Left colon (tissue), 2 donors: ENCODE measurements at regions not wholly inside any gene's neighbourhood (a gene's known extent, or its start where the extent isn't known, plus 50 kb on each side); places are given as distances from the start of the nearest gene placed in this dataset.

Experiments used
- ATAC-seq: fragments of 200-7000 bp; cut with Tn5 transposase; one replicate; pipeline ENCODE4 v1.9.1; 2020; ENCODE audit warnings: mild to moderate bottlenecking, moderate library complexity
- DNase-seq, 2 donors: peaks; one replicate each; pipeline ENCODE4 v3.0.0-alpha.2; 2020
- intact Hi-C, 2 donors: fragments of 100-400 bp; cut with DNase I in 1 of 2; cut with micrococcal nuclease in 1 of 2; formaldehyde crosslinking; loops; one replicate each; pipeline versions ENCODE4 v1.11.2 to v1.14.0; 2022; cut with DNase I, micrococcal nuclease
- donor health status: DM: no; HTN: no; CAD: no.
- donor health status: DM: yes; HTN: yes; CAD: no.

DNA sequence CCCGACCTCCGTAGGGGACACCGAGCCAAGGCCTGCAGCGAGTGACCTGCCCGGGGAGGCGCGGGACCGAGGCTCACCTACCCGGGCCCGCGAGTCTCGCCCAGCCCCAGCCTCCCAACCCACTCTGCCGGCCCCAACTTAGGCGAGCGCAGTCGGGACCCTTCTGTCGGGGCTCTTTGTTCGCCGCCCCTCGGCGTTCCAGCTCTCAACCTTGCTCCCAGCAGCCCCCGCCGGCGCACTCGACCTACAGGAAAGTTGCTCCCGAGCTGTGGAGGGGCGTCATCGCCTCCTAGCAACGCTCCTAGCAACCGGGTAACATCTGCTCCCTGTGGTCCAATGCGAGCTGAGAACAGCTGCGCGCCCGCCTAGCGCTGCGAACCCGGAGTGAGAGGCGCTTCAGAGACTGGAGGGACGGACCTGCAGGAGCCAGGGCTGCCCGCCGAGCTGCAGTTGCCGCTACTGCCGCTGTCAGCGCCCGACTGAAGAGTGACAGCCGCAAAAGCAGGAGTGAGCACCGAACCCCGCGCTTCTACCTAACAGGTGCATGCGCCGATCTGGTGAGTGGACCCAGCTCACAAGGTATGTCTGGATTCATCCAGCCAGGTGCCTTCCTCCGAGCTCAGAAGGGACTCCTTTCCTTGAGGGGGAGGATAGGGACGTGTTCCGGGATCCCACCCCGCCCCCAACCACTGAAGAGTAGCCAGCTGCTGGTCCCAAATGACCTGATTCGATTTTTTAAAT, 355.0 kb downstream of the SNAPC1 start:
- DNase-seq (peak; percentile 31 to 62), ATAC-seq (peak; percentile 56)
- intact Hi-C loops: no loop called here

DNA sequence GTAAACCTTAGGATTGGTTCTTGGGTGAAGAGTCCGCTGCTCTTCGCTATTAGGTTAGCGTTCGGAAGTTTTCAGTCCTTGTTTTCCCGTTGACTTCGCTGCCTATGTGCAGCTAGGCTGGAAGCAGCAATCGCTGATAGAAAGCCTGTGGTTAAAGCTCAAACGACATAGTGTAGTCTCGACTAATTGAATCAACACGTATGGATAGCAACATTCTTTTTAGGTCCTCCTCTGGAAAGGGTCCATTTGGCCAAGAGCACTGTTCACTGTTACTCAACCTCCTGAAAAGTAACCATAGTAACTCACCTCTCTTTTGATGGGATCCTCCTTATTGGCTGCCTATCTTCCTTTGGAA, 355.5 kb downstream of the SNAPC1 start:
- ATAC-seq (no peak), DNase-seq (no peak)
- intact Hi-C loops: no loop called here

DNA sequence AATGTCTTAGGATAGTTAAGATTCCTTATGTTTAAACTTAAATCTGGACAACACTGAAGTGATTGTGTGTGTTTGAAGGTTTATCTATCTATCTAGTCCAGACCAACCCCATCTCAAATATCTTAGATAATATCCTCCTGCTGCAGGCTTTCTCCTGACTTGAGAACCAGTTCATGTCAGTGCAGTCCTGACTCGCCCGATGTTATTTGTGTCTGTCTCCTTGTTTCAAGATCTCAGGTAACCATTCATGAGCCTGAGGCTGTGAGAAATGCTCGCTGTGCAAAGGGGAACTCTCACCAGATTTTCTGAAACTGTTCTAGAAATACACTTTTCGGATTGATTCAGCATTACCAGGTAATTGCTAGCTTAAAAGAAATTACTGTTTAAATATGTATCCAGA, 356.2 kb downstream of the SNAPC1 start:
- intact Hi-C loops: no loop called here

DNA sequence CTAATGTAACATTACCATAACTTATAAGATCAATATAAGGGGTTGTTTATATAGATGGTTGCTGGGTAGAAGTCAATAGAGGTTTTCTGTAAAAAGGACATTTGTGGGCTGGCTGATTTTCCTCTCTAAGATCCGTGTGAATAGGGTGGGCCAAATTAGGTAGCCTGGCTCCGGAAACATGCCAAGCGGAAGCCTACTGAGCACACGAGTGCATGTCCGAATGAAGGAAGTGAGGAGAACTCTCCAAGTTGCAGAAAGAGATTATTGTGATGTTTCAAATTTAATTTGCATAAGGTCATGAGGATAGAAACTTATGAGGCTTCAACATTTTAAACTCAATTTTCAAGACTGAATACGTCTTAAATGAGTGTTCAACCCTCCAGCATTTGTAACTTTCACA, 356.7 kb downstream of the SNAPC1 start:
- DNase-seq: no peak
- intact Hi-C loops: no loop called here

More for the DNA sequence above, 356.2 kb downstream of the SNAPC1 start:
- no peak for ATAC-seq
- DNase-seq: no peak

DNA sequence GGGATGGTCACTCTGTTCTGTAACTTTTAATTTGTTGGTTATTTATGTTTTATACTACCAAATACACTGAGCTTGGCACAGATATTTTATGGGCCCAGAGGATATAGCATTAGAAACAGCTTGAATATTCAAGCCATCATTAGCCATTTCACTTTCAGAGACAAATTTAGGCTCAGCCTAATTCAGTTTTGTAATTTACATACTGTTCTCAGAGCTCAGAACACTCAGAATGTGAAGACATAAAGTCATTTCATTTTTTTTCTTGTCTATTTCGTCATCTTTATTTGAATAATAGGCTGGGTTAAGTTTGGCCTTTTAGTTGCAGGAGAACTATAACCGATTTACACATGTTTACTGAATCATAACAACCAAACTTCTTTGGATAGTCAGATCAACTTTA, 361.7 kb downstream of the SNAPC1 start:
- intact Hi-C loops: no loop called here
- DNase-seq (no peak), ATAC-seq (no peak)

More for the DNA sequence above, 356.7 kb downstream of the SNAPC1 start:
- ATAC-seq: no peak

DNA sequence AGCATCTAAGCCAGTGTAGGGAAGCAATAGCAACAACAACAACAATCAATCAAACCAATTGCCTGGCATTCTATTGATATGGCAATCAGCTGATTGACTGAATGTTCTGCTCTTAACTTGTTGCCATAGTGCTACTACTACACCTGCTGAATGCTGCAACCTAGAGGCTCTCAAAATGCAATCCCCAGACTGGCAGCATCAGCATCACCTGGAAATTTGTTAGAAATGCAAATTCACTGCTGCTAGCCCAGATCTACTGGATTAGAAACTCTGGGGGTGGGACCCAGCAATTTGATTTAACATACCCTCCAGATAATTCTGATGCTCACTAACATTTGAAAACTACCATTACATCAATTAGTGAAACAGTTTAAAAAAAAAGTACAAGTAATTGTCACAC, 363.6 kb downstream of the SNAPC1 start:
- no peak for ATAC-seq
- intact Hi-C loops: no loop called here
- no peak for DNase-seq

DNA sequence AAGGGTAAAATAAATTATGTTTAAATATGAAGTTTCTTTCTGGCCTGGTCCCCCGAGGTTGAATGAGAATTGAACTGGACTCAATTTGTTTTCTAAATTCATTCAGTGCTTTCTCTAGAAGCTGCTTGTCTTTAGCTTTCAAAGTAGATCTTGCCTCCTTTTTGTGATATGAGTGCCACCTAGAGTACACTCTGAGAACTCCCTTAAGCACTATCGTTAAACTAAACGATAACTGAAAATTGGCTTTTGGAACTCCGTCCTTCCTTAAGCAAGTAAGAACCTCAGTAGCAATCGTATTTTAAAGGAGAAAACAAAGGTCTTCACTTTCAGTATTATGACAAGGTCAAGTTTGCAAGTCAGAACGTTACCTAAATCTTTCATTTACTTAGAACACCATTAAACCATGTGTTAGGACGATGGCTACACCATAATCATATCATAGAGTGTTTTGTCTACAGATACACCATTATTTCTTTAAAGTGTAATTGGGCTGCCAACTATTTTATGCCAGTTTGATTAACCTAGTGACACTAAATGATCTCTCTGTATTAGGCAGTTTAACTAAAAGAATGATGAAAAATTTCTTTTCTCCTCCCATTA, 364.8 kb downstream of the SNAPC1 start:
- peak; percentile 70 for ATAC-seq
- no peak for DNase-seq
- intact Hi-C loops: no loop called here

DNA sequence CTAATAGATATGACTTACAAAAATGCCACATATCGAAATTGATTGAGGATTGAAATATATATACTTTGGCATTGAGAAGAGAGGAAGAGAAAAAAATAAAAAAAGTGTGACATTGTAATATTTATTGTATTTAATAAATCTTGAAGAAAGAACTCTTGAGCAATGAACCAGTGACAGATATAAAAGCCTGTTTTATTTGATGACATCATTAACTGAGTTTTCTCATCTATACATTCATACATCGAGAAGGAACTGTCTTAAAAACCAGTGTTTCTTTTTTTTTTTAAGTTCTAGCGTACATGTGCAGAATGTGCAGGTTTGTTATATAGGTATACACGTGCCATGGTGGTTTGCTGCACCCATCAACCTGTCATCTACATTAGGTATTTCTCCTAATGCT, 368.2 kb downstream of the SNAPC1 start:
- no peak for DNase-seq
- no peak for ATAC-seq
- intact Hi-C loops: no loop called here

DNA sequence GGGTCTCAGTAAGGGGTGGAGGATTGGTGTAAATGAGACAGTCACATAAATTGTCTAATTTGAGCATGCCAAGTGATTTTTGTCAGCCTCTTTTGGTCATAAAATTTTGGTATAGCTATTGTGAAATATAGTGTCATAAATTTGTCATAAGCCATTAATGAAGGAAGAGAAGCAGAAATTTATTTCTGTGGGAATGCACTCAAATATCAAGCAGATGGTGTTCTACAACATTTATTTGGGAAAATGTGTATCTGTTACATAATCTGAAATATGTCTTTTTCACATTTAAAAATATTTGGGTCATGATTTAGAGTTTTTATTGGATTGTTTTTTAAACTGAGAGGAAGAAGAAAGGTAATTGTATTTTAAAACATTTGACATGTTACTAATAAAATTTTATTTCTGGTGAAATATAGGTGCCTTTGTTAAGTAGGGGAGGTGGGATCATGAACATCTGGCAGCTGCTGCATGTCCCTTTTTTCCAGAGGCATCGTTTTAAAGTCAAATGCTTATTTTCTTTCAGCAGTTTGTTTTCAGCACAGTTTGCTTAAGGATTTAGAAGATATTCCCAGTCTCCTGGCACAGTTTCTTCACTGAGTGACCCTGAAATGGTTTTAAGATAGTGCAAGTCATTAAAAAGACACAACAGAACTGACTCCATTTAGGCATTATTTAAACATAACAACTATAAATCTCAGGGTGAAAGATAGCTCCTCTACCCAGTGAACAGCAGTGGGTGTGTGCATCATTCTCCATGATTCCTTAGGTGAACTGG, 371.7 kb downstream of the SNAPC1 start:
- DNase-seq (no peak), ATAC-seq (no peak)
- intact Hi-C loops: no loop called here

DNA sequence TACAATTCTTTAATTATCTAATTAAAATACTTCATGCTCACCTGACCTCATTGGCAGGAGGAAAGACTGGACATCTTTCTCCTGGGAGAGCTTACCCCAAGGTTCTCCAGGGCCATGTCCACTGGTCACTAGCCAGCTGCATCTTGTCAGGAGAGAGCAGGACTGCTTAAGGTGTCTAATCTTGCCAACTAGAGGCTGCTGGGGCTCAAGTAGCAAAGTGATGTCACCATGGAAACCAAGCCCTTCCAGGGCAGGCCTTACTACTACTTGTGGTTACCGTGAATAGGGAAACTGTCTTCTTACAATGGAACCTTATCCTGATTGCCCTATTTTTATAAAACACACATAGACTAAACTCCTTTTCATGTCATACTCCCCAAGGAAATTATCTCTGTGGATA, 376.4 kb downstream of the SNAPC1 start:
- ATAC-seq (no peak), DNase-seq (no peak)
- intact Hi-C loops: no loop called here

DNA sequence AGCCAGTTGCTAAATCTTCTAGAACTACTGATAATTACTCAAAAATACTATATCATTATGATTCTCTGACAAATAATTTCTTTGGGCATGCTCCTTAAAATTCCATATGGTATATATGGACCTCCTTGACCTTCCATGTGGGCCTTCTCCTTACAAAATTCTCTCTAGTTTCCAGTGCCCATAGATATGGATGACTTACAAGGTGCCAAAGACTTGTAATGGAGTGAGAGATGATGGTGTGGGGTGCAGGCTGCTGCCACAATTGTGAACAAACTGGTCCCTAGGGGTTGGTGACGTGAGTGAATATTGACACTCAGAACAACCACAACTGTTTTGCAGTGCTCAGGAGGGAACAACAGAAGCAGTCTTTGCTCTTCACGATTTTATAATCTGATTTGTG, 378.9 kb downstream of the SNAPC1 start:
- intact Hi-C loops: no loop called here

DNA sequence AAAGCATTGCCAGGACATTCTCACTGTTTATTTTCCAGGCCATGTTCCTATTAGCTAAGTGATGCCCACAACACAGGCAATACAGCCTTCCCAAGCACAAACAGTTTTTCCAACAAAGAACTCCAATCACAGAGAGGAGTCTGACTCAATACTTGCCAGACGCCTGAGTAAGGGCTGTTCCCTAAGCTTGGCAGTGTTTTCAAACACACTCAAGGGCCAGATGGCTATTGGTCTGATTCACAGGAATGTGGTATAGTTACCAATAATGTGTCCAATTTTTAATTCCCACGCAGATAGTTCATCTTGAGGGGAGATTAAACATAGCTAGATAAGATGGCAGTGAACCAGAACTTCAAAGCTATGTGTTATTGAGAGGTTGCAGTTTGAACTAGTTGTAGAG, 381.0 kb downstream of the SNAPC1 start:
- no peak for ATAC-seq
- DNase-seq: no peak
- intact Hi-C loops: no loop called here

More for the DNA sequence above, 378.9 kb downstream of the SNAPC1 start:
- no peak for DNase-seq
- no peak for ATAC-seq

DNA sequence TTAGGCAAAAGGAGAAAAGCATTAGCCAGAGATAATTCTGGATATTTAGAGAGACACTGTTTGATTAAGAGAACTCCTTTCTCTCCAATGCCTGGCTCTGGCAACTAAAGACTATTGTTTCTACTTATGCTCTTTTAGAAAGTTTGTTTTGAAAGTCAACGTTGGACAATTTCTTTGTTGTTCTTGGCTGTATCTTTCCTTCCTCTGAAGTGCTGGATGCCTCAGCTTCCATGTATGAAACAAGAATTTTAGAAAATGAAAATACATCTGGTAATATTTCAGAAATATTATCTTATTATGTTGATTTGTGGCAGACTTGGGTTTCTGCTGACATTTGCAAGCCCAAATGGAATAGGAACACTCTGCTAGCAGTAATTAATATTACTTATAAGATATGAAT, 382.6 kb downstream of the SNAPC1 start:
- ATAC-seq (no peak), DNase-seq (no peak)
- intact Hi-C loops: no loop called here

DNA sequence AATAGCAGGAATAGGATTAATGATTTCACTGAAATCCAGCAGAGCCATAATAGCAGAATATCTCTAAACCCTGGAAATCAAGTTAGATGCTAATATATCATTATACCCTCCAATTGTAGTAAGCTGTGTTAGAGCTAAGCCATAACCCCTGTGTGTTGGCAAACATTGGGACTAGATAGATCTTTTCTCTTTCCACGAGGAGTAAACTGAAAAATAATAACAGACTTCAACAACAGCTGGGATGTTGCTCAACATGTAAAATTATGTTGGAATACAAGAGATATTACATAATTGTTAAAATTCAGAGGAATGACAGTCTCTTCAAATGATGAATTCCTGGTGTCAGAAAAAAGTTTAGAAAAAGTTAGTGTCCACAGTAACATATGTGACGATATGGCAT, 383.8 kb downstream of the SNAPC1 start:
- no peak for ATAC-seq
- intact Hi-C loops: no loop called here
- no peak for DNase-seq

DNA sequence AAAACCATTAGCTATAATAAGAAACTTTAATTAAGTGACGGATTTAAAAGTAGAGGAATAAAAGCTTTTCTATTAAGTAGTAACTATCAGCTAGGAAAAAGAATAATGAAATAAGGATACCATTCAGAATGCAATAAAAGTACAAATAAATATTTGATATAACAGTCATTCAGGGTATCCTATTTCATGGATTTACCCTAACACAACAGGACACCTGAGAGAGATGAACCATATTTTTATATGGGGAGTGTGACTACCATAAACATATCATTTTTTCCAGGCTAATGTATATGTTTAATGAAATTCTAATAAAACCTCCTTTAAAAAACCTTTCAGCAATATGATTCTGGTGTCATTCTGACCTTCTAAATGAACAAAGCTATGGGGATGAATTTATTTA, 393.8 kb downstream of the SNAPC1 start:
- intact Hi-C loops: no loop called here
- DNase-seq: no peak
- no peak for ATAC-seq

DNA sequence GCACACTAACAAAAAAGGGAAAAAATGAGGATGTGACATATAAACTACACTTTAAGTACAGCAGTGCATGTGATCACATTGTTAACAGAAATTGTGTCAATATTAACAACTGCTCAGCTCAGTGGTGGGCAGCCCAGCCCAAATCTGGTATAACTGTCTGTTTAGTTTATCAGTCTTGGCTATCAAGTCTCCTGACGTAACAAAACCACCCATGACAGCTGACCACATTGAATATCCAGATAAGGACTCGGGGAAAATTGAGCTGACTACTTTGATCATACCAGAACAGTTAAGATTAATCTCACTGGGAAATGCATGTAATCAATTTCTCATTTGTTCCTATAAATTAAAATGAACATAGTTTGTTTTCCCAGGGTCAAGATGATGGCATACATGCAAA, 396.6 kb downstream of the SNAPC1 start:
- no peak for ATAC-seq

DNA sequence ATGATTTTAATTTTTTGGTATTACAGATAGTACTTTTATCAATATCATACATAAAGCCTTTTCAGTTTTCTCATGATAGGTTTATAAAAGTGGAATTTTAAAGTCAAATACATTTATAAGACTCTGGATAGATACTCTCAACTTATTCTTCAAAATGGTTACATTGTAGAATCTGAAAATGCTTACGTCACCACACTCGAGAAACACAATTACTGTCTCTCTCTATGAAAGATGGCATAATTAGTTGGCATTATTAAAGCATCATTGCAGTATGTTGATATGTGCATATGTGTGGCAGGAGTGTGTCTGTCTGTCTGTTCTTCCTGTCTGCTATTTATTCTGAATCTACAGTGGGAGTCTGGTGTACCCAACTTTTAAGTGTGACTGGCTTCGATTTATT, 397.1 kb downstream of the SNAPC1 start:
- DNase-seq (no peak), ATAC-seq (no peak)
- intact Hi-C loops: no loop called here

More for the DNA sequence above, 396.6 kb downstream of the SNAPC1 start:
- no peak for DNase-seq
- intact Hi-C loops: no loop called here

DNA sequence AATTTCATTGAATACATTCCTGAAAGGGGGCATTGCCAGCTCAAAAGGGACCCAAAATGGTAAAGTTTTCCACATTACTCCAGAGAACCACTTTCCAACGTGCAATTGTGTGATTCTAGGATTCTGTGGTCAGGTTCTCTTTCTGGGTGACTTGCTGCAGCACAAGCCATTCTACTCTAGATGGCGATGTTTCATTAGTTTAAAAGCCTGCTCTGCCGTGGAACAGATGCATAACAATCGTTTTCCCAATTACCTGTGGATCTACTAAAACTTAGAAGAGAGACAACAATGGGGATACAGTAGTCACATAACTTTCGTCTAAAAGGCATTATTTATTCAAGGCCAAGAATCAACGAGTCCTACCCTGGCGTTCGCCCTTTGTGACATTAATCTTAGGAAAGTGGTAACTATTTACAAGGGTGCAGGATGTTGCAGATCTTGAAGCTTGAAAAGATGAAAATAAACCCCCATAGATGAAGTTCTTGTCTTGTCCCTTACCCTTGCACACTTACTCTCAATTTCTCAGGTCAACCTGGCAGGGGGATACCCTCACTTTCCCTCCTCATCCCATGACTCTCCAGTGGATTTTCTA, 400.9 kb downstream of the SNAPC1 start:
- no peak for DNase-seq
- peak; percentile 40 for ATAC-seq
- intact Hi-C loops: no loop called here

DNA sequence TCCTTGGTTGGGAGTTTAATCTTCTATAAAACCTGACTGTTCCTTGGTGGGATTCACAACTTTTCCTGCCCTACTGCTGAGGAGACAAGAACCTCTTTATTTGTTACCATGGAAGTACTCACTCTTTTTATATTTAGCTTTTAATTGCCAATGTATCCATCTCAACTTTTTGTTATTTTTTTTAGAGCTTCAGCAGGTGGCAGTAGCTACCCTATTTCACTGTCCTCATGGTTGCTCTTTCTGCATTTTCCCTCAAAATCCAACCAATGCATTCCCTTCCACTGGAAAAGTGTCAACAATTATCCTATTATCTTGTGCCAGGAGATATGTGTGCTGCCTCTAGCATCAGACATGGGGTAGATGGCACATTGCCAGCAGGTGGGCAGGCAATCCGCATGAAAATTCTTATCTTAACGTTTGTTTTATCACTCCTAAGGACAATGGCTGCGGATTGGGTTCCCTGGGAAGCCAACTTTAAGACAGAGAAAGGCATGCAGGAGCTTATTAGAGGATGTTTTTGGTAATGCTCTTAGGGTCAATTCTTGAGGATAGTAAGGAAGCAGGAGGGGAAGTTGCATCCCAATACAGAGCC, 406.4 kb downstream of the SNAPC1 start:
- ATAC-seq (no peak), DNase-seq (no peak)
- intact Hi-C loops: no loop called here
